NCI-H2029 (cell line): ENCODE measurements at regions not wholly inside any gene's neighbourhood (a gene's known extent, or its start where the extent isn't known, plus 50 kb on each side); places are given as distances from the start of the nearest gene placed in this dataset.
"Not testable (repeated sequence)": the region's sequence is repeated elsewhere in the genome, so short reads cannot be mapped to it uniquely, and the experiment has no call there.

ENCODE experiments used
- DNase-seq: peaks from one replicate; lab custom pipeline; 2025; lab: John Stamatoyannopoulos, UW

- DNase-seq = no peak
Measured at GRCh38 chr2:194363878-194364277, 1293.1 kb upstream of the SLC39A10 start.

- DNase-seq = no peak
Measured at GRCh38 chr2:194363295-194363694, 1293.7 kb upstream of the SLC39A10 start.

GRCh38 chr2:194352505-194352904 is 1304.5 kb upstream of the SLC39A10 start:
- DNase-seq = no peak

GRCh38 chr2:194346193-194346592 is 1310.8 kb upstream of the SLC39A10 start:
- DNase-seq = no peak

- no peak for DNase-seq
Measured at GRCh38 chr2:194345347-194345746, 1311.7 kb upstream of the SLC39A10 start.

- no peak for DNase-seq
Measured at GRCh38 chr2:194343167-194343566, 1313.9 kb upstream of the SLC39A10 start.

GRCh38 chr2:194332799-194333490 is 1324.1 kb upstream of the SLC39A10 start:
- DNase-seq = no peak

GRCh38 chr2:194328456-194328855 is 1328.6 kb upstream of the SLC39A10 start:
- no peak for DNase-seq

GRCh38 chr2:194327196-194327888 is 1329.7 kb upstream of the SLC39A10 start:
- no peak for DNase-seq

GRCh38 chr2:194323740-194324139 is 1333.3 kb upstream of the SLC39A10 start:
- no peak for DNase-seq

GRCh38 chr2:194320520-194320919 is 1336.5 kb upstream of the SLC39A10 start:
- no peak for DNase-seq

GRCh38 chr2:194319222-194319992 is 1337.6 kb upstream of the SLC39A10 start:
- DNase-seq = no peak

GRCh38 chr2:194314042-194314441 is 1343.0 kb upstream of the SLC39A10 start:
- DNase-seq = no peak

- no peak for DNase-seq
Measured at GRCh38 chr2:194304191-194304590, 1352.8 kb upstream of the SLC39A10 start.

- DNase-seq = no peak
Measured at GRCh38 chr2:194301946-194302345, 1355.1 kb upstream of the SLC39A10 start.

GRCh38 chr2:194294156-194294555 is 1362.9 kb upstream of the SLC39A10 start:
- DNase-seq = no peak

GRCh38 chr2:194291104-194291503 is 1365.9 kb upstream of the SLC39A10 start:
- DNase-seq = no peak

GRCh38 chr2:194289712-194290346 is 1367.2 kb upstream of the SLC39A10 start:
- DNase-seq = no peak

GRCh38 chr2:194276667-194277066 is 1380.4 kb upstream of the SLC39A10 start:
- DNase-seq = not testable (repeated sequence)

- no peak for DNase-seq
Measured at GRCh38 chr2:194271293-194271961, 1385.6 kb upstream of the SLC39A10 start.

GRCh38 chr2:194270648-194271047 is 1386.4 kb upstream of the SLC39A10 start:
- no peak for DNase-seq

- DNase-seq = no peak
Measured at GRCh38 chr2:194264586-194264985, 1392.4 kb upstream of the SLC39A10 start.
